ENCODE measurements at regions not wholly inside any gene's neighbourhood (a gene's known extent, or its start where the extent isn't known, plus 50 kb on each side); places are given as distances from the start of the nearest gene placed in this dataset.

GRCh38 chr4:28772066-28772465 lies 1911.4 kb downstream of the STIM2 start:
- no peaks in the 10 kb centered on the region for H3K27me3 ChIP-seq
- no peak for DNase-seq
- TF ChIP-seq POLR2A (IDR thresholded peaks at IDR 0.05) = no peak
- no peak for TF ChIP-seq CTCF (IDR thresholded peaks at IDR 0.05)
- WGBS, 2 donors = 57 to 67% methylated on average over 1 of the region's 1 CpG
- intact Hi-C loops (cut with DNase I) = no loop called here
- peaks cover 0 to 2% (median 0%) of the 10 kb centered on the region in 3 donors for H3K9me3 ChIP-seq
- no peak overlapping the region for H3K4me3 ChIP-seq
- no peak overlapping the region for H3K27ac ChIP-seq
- no peaks in the 10 kb centered on the region for H3K4me1 ChIP-seq
- no peaks in the 10 kb centered on the region for H3K36me3 ChIP-seq

- Histone ChIP-seq H3K36me3 (no peaks in the 10 kb centered on the region), H3K27me3 (no peaks in the 10 kb centered on the region), H3K4me3 (no peak overlapping the region), H3K9me3 (no peaks in the 10 kb centered on the region), H3K27ac (no peak overlapping the region), H3K4me1 (no peaks in the 10 kb centered on the region)
- intact Hi-C loops (cut with DNase I) = no loop called here
- no peak for TF ChIP-seq CTCF (IDR thresholded peaks at IDR 0.05)
- TF ChIP-seq POLR2A (IDR thresholded peaks at IDR 0.05) = no peak
- no peak for DNase-seq
- WGBS, 2 donors = 70 to 74% methylated on average over 2 of the region's 2 CpGs
Measured at GRCh38 chr4:28772788-28773187, 1912.1 kb downstream of the STIM2 start.

DNA sequence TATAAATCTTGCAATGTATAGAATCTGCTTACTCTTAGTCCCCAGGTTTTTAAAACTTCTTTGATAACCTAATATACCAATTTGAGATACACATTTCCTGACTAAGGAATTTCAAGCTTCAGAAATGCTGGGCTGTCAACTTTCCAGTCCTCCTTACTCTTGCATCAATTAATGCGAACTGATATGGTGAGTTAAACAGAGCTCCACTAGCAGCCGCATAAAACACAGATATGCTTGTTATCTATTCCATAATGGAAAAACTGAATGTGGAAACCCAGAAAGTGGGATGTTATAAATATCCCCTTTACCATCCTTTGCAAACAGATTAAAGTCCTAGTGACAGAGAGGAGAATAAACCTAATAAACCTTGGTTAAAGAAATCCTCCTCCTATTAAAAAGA lies 1913.7 kb downstream of the STIM2 start:
- no peak overlapping the region for H3K4me3 ChIP-seq
- intact Hi-C loops (cut with DNase I) = no loop called here
- H3K36me3 ChIP-seq = no peaks in the 10 kb centered on the region
- no peaks in the 10 kb centered on the region for H3K27me3 ChIP-seq
- WGBS, 2 donors = 71 to 73% methylated on average over 2 of the region's 2 CpGs
- no peak overlapping the region for H3K27ac ChIP-seq
- H3K4me1 ChIP-seq = no peaks in the 10 kb centered on the region
- TF ChIP-seq POLR2A (IDR thresholded peaks at IDR 0.05) (no peak), CTCF (IDR thresholded peaks at IDR 0.05) (no peak)
- H3K9me3 ChIP-seq = no peaks in the 10 kb centered on the region
- no peak for DNase-seq

GRCh38 chr4:28776004-28776403 lies 1915.4 kb downstream of the STIM2 start:
- Histone ChIP-seq H3K27me3 (no peaks in the 10 kb centered on the region), H3K9me3 (no peaks in the 10 kb centered on the region), H3K36me3 (no peaks in the 10 kb centered on the region), H3K27ac (no peak overlapping the region), H3K4me1 (no peaks in the 10 kb centered on the region), H3K4me3 (no peak overlapping the region)
- 83 to 91% methylated on average over 2 of the region's 2 CpGs for WGBS, 2 donors
- TF ChIP-seq POLR2A (IDR thresholded peaks at IDR 0.05) = no peak
- no peak for TF ChIP-seq CTCF (IDR thresholded peaks at IDR 0.05)
- intact Hi-C loops (cut with DNase I) = no loop called here
- no peak for DNase-seq

DNA sequence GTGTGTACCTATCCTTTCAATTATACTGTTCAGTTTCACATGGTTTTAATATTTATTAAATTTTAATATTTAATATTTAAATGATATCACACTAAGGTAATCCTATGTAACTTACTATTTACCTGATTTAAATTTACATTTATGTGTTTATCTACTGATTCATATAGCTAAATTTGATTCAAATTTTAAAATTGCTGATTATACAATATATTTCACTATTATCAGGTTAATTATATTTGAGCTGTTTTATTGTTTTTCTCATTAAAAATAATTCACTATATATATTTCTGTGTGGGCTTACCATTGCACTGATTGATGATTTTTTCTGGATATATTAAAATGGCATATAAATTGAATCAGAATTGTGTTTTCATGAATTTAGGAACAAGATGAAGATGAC lies 1923.5 kb downstream of the STIM2 start:
- H3K4me3 ChIP-seq = no peak overlapping the region
- no peak for TF ChIP-seq CTCF (IDR thresholded peaks at IDR 0.05)
- no peak for TF ChIP-seq POLR2A (IDR thresholded peaks at IDR 0.05)
- intact Hi-C loops (cut with DNase I) = no loop called here
- H3K27me3 ChIP-seq = no peaks in the 10 kb centered on the region
- H3K4me1 ChIP-seq = no peaks in the 10 kb centered on the region
- no peak for DNase-seq
- no peaks in the 10 kb centered on the region for H3K36me3 ChIP-seq
- no peak overlapping the region for H3K27ac ChIP-seq
- H3K9me3 ChIP-seq = peaks cover 0 to 3% (median 0%) of the 10 kb centered on the region in 3 donors
